HFFc6 (cell line): ENCODE measurements at regions not wholly inside any gene's neighbourhood (a gene's known extent, or its start where the extent isn't known, plus 50 kb on each side); places are given as distances from the start of the nearest gene placed in this dataset.

Source experiments
- DNase-seq: peaks from one replicate; pipeline ENCODE4 v3.0.0-alpha.2; 2018
- H3K27ac Mint-ChIP-seq: 2 replicates; pipeline ENCODE4 v1.8.0; 2020; ENCODE audit warnings: mild to moderate bottlenecking, mixed read lengths
- H3K27me3 Mint-ChIP-seq: 2 replicates; pipeline ENCODE4 v1.8.0; 2021; ENCODE audit warnings: mild to moderate bottlenecking, moderate library complexity, mixed read lengths; ENCODE audit not compliant: insufficient read depth
- H3K36me3 Mint-ChIP-seq: 2 replicates; pipeline ENCODE4 v1.8.0; 2021; ENCODE audit warnings: low read depth, mixed read lengths
- H3K4me1 Mint-ChIP-seq: 2 replicates; pipeline ENCODE4 v1.8.0; 2020; ENCODE audit warnings: low read depth, mixed read lengths
- H3K4me3 Mint-ChIP-seq: 2 replicates; pipeline ENCODE4 v1.8.0; 2020; ENCODE audit warnings: mild to moderate bottlenecking, moderate library complexity, mixed read lengths
- H3K9me3 Mint-ChIP-seq: 2 replicates; pipeline ENCODE4 v1.8.0; 2020; ENCODE audit warnings: mild to moderate bottlenecking, mixed read lengths
- TF ChIP-seq, protein P1 (sequence below): fragments of 200-600 bp; sonication (generic); IDR thresholded peaks from 2 replicates; pipeline ENCODE4 v1.5.0; 2021; ENCODE audit warnings: antibody characterized with exemption, mild to moderate bottlenecking

DNA sequence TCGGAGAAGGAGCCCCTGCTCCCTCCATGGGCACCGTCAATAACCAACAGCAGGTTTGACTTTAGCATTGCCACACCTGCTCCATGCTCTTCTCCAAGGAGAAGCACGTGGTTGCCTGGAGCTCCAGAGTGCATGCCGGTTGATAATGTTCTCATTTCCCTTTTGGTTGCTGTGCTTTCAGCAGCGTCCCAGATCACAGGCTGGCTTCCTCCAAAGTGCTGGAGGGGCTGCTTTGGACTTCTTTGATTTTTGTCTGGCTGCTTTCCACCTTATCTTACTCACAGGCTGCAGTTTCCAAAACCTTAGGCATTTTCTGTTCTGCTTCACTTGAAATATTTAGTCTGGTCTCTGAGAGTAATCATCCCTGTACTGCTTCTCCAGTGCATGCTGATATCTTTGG lies 123.8 kb upstream of the IRS2 start:
- no peak for DNase-seq
- Mint-ChIP-seq H3K9me3 (no peaks in the 10 kb centered on the region), H3K4me3 (no peak overlapping the region), H3K27ac (no peak overlapping the region), H3K4me1 (peaks cover 5% of the 10 kb centered on the region), H3K27me3 (peaks cover 3% of the 10 kb centered on the region; the same call in 1 of the 2 replicates), H3K36me3 (no peaks in the 10 kb centered on the region; the same call in 1 of the 2 replicates)
- TF ChIP-seq, protein P1, sequence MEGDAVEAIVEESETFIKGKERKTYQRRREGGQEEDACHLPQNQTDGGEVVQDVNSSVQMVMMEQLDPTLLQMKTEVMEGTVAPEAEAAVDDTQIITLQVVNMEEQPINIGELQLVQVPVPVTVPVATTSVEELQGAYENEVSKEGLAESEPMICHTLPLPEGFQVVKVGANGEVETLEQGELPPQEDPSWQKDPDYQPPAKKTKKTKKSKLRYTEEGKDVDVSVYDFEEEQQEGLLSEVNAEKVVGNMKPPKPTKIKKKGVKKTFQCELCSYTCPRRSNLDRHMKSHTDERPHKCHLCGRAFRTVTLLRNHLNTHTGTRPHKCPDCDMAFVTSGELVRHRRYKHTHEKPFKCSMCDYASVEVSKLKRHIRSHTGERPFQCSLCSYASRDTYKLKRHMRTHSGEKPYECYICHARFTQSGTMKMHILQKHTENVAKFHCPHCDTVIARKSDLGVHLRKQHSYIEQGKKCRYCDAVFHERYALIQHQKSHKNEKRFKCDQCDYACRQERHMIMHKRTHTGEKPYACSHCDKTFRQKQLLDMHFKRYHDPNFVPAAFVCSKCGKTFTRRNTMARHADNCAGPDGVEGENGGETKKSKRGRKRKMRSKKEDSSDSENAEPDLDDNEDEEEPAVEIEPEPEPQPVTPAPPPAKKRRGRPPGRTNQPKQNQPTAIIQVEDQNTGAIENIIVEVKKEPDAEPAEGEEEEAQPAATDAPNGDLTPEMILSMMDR, result no peak

DNA sequence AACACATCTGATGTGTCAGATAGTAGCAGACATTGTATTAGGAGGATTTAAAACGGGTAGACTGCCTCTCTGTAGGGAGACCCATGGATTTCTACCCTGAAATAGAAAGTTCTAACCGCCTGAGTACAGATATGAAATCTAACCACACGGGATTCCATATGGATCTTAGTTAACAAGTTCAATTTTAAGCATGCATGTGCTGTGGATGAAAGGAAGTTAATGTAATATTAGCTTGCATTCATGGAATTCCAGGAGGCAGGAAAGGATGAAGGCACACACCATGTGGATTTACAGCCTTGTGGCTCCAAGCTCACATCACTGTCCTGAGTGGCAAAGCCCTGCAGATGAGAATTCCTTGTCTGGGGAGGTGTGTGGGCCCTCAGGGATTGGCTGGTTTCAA lies 120.6 kb upstream of the IRS2 start:
- no peak overlapping the region for H3K27ac Mint-ChIP-seq
- no peaks in the 10 kb centered on the region; the same call in 1 of the 2 replicates for H3K36me3 Mint-ChIP-seq
- H3K27me3 Mint-ChIP-seq, result peaks cover 3% of the 10 kb centered on the region; the same call in 1 of the 2 replicates
- no peak overlapping the region for H3K4me3 Mint-ChIP-seq
- H3K4me1 Mint-ChIP-seq, result peaks cover 17% of the 10 kb centered on the region
- DNase-seq, result no peak
- no peaks in the 10 kb centered on the region for H3K9me3 Mint-ChIP-seq
- TF ChIP-seq, protein P1, result no peak

DNA sequence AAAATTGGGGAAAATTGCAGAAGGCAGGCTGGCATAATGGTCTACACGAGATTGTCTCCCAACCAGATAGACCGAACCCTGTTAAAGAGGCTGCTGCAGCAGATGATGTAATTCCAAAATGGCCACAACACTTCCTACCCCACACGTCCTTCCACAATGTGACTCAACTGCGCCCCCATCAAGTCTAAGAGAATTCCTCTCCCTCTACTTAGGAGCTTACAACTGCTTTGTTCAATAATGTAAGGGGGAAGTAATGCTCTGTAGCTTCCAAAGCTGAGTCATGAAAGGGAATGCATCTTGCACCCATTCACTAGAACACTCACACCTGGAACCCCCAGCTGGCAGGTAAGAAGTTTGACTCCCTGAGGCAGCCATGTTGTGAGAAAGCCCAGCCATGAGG lies 117.8 kb upstream of the IRS2 start:
- peaks cover 9% of the 10 kb centered on the region for H3K27me3 Mint-ChIP-seq
- no peak overlapping the region for H3K27ac Mint-ChIP-seq

DNA sequence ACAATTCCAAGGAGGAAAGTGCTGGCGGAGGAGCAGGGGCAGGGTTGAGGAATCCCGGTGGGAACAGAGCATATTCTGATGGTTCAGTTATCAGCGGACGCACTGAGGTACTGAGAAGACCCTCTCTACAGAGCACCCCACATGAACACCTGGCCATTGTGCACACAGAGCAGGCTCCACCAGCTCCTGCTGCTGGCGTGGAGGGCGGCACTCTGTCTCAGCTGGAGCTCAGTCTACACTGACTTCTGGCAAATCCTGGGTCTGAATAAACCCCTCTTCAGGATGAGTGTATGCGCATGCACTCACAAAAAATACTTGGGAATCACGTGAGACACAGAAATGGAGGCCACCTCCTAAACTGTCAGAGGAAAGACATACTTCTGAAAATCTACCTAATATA lies 114.4 kb upstream of the IRS2 start:
- no peaks in the 10 kb centered on the region for H3K36me3 Mint-ChIP-seq
- H3K9me3 Mint-ChIP-seq, result no peaks in the 10 kb centered on the region
- TF ChIP-seq, protein P1, result no peak
- no peak overlapping the region for H3K27ac Mint-ChIP-seq
- no peak for DNase-seq
- H3K27me3 Mint-ChIP-seq, result peaks cover 8% of the 10 kb centered on the region
- H3K4me3 Mint-ChIP-seq, result no peak overlapping the region
- H3K4me1 Mint-ChIP-seq, result peaks cover 11% of the 10 kb centered on the region

More for the DNA sequence above, 117.8 kb upstream of the IRS2 start:
- DNase-seq, result no peak
- TF ChIP-seq, protein P1, result no peak
- H3K4me3 Mint-ChIP-seq, result no peak overlapping the region
- H3K36me3 Mint-ChIP-seq, result no peaks in the 10 kb centered on the region; the same call in 1 of the 2 replicates
- peaks cover 17% of the 10 kb centered on the region for H3K4me1 Mint-ChIP-seq
- no peaks in the 10 kb centered on the region for H3K9me3 Mint-ChIP-seq

DNA sequence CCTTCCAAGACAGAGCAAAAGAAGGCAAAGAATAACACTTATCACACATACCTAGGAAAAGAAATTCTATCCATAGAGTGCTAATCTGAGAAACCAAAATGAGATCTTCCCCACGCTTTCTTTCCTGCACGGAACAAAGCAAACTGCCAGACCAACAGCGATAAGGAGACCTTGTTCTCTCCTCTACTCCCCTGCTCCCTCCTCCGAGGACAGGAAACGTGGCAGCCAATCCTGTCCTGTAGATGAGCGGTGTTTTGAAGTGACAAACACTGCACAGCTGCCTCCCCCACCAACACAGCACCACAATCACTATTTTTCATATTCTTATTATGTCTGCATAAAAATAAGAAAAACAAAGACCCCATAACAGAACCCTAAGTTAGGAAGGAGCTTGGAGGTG lies 113.9 kb upstream of the IRS2 start:
- no peaks in the 10 kb centered on the region for H3K36me3 Mint-ChIP-seq
- peaks cover 8% of the 10 kb centered on the region for H3K27me3 Mint-ChIP-seq
- DNase-seq, result no peak
- H3K9me3 Mint-ChIP-seq, result no peaks in the 10 kb centered on the region
- no peak overlapping the region for H3K4me3 Mint-ChIP-seq
- no peak overlapping the region for H3K27ac Mint-ChIP-seq
- H3K4me1 Mint-ChIP-seq, result peaks cover 11% of the 10 kb centered on the region
- TF ChIP-seq, protein P1, result no peak

DNA sequence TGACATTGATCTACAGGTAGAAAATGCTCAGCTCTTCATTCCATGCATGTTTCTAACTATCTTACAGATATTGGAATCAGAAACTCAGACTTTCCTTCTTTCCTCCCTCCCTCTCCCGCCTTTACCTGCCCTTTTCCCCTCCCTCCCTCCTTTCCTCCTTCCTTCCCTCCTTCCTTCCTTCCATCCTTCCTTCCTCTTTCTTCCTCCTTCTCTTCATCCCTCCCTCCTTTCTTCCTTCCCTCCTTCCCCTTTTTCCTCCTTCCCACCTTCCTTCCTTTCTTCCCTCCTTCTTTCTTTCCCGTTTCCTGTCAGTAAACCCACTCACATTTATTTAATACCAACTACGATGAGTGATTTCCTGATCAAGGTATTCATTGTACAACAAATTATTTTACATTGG lies 113.4 kb upstream of the IRS2 start:
- Mint-ChIP-seq H3K36me3 (no peaks in the 10 kb centered on the region), H3K27me3 (peaks cover 8% of the 10 kb centered on the region), H3K4me3 (no peak overlapping the region), H3K4me1 (peaks cover 7% of the 10 kb centered on the region), H3K27ac (no peak overlapping the region), H3K9me3 (no peaks in the 10 kb centered on the region)
- TF ChIP-seq, protein P1, result no peak
- DNase-seq, result no peak
